OCI-LY7 (cell line): ENCODE measurements at regions not wholly inside any gene's neighbourhood (a gene's known extent, or its start where the extent isn't known, plus 50 kb on each side); places are given as distances from the start of the nearest gene placed in this dataset.

Experiments
- BruUV-seq: library from RNA; stranded (reverse); fragments of 400-500 nt; replicated peaks from 2 replicates; lab custom pipeline; 2021; lab: Mats Ljungman, UMichigan
- CTCF ChIA-PET: fragments of 300-600 bp; sonication (Branson Sonifier 250); formaldehyde crosslinking; loops from one replicate; lab custom pipeline; 2022; ENCODE audit warnings: antibody characterized with exemption; ENCODE audit not compliant: unreplicated experiment; lab: Charles Lee
- POLR2A ChIA-PET: fragments of 300-600 bp; sonication (Branson Sonifier 250); formaldehyde crosslinking; loops from one replicate; lab custom pipeline; 2022; ENCODE audit warnings: antibody characterized with exemption; lab: Charles Lee
- DNase-seq: peaks from one replicate; pipeline ENCODE4 v3.0.0-alpha.2; 2015; ENCODE audit warnings: low spot score
- H2AFZ ChIP-seq: fragments of 200-600 bp; sonication (generic), shearing (Covaris generic); 2 replicates; pipeline ENCODE4 v1.6.1; 2014; ENCODE audit warnings: mild to moderate bottlenecking, antibody characterized with exemption, low read length, moderate library complexity
- H3K27ac ChIP-seq: fragments of 200-600 bp; sonication (generic); 2 replicates; pipeline ENCODE4 v1.5.1; 2014; ENCODE audit warnings: mixed run types, low read depth, mild to moderate bottlenecking, moderate library complexity, low read length, inconsistent platforms; ENCODE audit not compliant: poor library complexity, severe bottlenecking
- H3K36me3 ChIP-seq: fragments of 200-600 bp; sonication (generic); 2 replicates; pipeline ENCODE4 v1.6.1; 2014; ENCODE audit warnings: mild to moderate bottlenecking, antibody characterized with exemption, low read length, moderate library complexity, mixed read lengths; ENCODE audit not compliant: insufficient read depth
- H3K4me1 ChIP-seq: fragments of 200-600 bp; sonication (generic); 2 replicates; pipeline ENCODE4 v1.5.1; 2014; ENCODE audit warnings: mild to moderate bottlenecking, low read length; ENCODE audit not compliant: insufficient read depth, poor library complexity, severe bottlenecking
- H3K4me2 ChIP-seq: fragments of 200-600 bp; sonication (generic); 2 replicates; pipeline ENCODE4 v1.6.1; 2014; ENCODE audit warnings: mild to moderate bottlenecking, low read length
- H3K4me3 ChIP-seq: fragments of 200-600 bp; sonication (generic); 2 replicates; pipeline ENCODE4 v1.5.1; 2014; ENCODE audit warnings: mild to moderate bottlenecking, low read depth, low read length; ENCODE audit not compliant: poor library complexity, severe bottlenecking
- H3K79me2 ChIP-seq: fragments of 200-600 bp; sonication (generic); 2 replicates; pipeline ENCODE4 v1.6.1; 2016; ENCODE audit warnings: low read depth, mild to moderate bottlenecking, low read length, moderate library complexity, mixed read lengths; ENCODE audit not compliant: insufficient read depth
- H3K9me2 ChIP-seq: fragments of 200-600 bp; sonication (generic); 2 replicates; pipeline ENCODE4 v1.6.1; 2016; ENCODE audit warnings: mild to moderate bottlenecking, low read length, mixed read lengths; ENCODE audit not compliant: insufficient read depth
- H3K9me3 ChIP-seq: fragments of 200-600 bp; sonication (generic); 2 replicates; pipeline ENCODE4 v1.6.1; 2014; ENCODE audit warnings: mild to moderate bottlenecking, mixed run types, low read length, mixed read lengths
- H4K20me1 ChIP-seq: fragments of 200-600 bp; sonication (generic); 2 replicates; pipeline ENCODE4 v1.6.1; 2014; ENCODE audit warnings: mild to moderate bottlenecking, antibody characterized with exemption, low read length, moderate library complexity, mixed read lengths; ENCODE audit not compliant: insufficient read depth
- EZH2phosphoT487 ChIP-seq: fragments of 200-600 bp; sonication (generic); IDR thresholded peaks from 2 replicates; pipeline ENCODE4 v1.6.1; 2018; ENCODE audit warnings: low read depth, borderline replicate concordance, mild to moderate bottlenecking, mixed run types, antibody characterized with exemption, low read length, moderate library complexity, mixed read lengths
- intact Hi-C: fragments of 100-400 bp; cut with micrococcal nuclease; formaldehyde crosslinking; loops from one replicate; pipeline ENCODE4 v1.10.0; 2022; ENCODE audit not compliant: unreplicated experiment
- TF ChIP-seq, protein P1 (sequence below): fragments of 200-600 bp; sonication (generic); conservative IDR thresholded peaks from 2 replicates; pipeline ENCODE4 v1.5.1; 2014; ENCODE audit warnings: mild to moderate bottlenecking, antibody characterized with exemption, low read length, moderate library complexity, mixed read lengths

- no peak for TF ChIP-seq EZH2phosphoT487
- TF ChIP-seq, protein P1, sequence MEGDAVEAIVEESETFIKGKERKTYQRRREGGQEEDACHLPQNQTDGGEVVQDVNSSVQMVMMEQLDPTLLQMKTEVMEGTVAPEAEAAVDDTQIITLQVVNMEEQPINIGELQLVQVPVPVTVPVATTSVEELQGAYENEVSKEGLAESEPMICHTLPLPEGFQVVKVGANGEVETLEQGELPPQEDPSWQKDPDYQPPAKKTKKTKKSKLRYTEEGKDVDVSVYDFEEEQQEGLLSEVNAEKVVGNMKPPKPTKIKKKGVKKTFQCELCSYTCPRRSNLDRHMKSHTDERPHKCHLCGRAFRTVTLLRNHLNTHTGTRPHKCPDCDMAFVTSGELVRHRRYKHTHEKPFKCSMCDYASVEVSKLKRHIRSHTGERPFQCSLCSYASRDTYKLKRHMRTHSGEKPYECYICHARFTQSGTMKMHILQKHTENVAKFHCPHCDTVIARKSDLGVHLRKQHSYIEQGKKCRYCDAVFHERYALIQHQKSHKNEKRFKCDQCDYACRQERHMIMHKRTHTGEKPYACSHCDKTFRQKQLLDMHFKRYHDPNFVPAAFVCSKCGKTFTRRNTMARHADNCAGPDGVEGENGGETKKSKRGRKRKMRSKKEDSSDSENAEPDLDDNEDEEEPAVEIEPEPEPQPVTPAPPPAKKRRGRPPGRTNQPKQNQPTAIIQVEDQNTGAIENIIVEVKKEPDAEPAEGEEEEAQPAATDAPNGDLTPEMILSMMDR = no peak
- intact Hi-C loops = no loop called here
- Histone ChIP-seq H2AFZ (no peak overlapping the region), H3K4me3 (no peak overlapping the region), H3K4me2 (no peak overlapping the region), H3K79me2 (no peaks in the 10 kb centered on the region), H3K27ac (no peak overlapping the region), H3K9me2 (no peaks in the 10 kb centered on the region), H3K36me3 (no peaks in the 10 kb centered on the region), H4K20me1 (no peaks in the 10 kb centered on the region), H3K4me1 (no peaks in the 10 kb centered on the region), H3K9me3 (no peaks in the 10 kb centered on the region)
- no TSS peak for BruUV-seq
- POLR2A ChIA-PET = no interaction called here
- CTCF ChIA-PET = no interaction called here
- no peak for DNase-seq
Observed at GRCh38 chr4:129901205-129901604, 805.3 kb downstream of the C4orf33 start.

DNA sequence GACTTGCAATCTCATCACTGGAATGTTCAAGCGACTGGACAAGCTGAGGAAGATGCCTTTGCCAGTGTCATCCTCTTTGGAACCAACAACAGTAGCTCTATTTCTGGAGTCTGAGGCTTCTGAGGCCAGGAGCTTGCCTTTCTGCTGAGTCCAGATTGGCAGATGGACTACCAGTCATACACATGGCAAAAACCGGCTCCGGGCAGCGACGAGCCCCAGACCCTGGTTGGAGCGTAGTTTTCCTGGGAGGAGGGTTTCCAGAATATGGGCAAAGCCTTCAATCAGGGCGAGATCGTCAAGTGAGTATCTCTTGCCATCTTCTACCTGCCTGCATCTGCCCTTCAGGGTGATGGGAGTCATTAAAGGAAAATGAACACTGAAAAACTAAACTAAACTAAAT is 807.9 kb downstream of the C4orf33 start:
- no peaks in the 10 kb centered on the region for H3K4me1 ChIP-seq
- H3K36me3 ChIP-seq = no peaks in the 10 kb centered on the region
- TF ChIP-seq, protein P1 = no peak
- TF ChIP-seq EZH2phosphoT487 = no peak
- no peak overlapping the region for H3K4me2 ChIP-seq
- ChIA-PET POLR2A (no interaction called here), CTCF (no interaction called here)
- H4K20me1 ChIP-seq = no peaks in the 10 kb centered on the region
- no peak for DNase-seq
- intact Hi-C loops = no loop called here
- H3K79me2 ChIP-seq = no peaks in the 10 kb centered on the region
- no peak overlapping the region for H2AFZ ChIP-seq
- H3K9me2 ChIP-seq = no peaks in the 10 kb centered on the region
- no peak overlapping the region for H3K27ac ChIP-seq
- no peak overlapping the region for H3K4me3 ChIP-seq
- no peaks in the 10 kb centered on the region for H3K9me3 ChIP-seq
- no TSS peak for BruUV-seq

DNA sequence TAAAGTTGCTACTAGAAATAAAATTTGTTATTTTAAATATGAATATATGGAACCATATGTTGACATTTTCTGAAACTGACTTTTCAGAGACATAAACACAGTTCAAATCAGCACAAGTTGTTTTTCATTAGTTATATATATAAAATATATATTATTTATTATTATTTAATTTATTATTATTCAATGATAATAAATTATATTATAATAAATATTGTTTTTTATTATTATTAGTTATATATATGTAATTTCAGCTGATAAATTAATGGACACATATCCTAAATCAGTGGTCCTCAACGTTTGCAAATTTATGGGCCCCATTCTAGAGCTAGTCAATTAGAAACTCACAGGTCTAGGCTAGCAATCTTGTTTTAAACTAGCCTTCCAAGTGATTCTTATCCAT is 809.3 kb downstream of the C4orf33 start:
- Histone ChIP-seq H3K9me3 (no peaks in the 10 kb centered on the region), H3K27ac (no peak overlapping the region), H3K9me2 (no peaks in the 10 kb centered on the region), H3K4me2 (no peak overlapping the region), H3K4me3 (no peak overlapping the region), H4K20me1 (no peaks in the 10 kb centered on the region), H2AFZ (no peak overlapping the region), H3K4me1 (no peaks in the 10 kb centered on the region), H3K36me3 (no peaks in the 10 kb centered on the region), H3K79me2 (no peaks in the 10 kb centered on the region)
- intact Hi-C loops = no loop called here
- no TSS peak for BruUV-seq
- DNase-seq = no peak
- ChIA-PET POLR2A (interaction anchor here (0.9 kb wide), 1 partner anchor 54 kb away, joined by 3 read pairs; no protein-coding TSS in a partner anchor), CTCF (no interaction called here)
- TF ChIP-seq EZH2phosphoT487 = no peak
- TF ChIP-seq, protein P1 = no peak
